Stimulated activated CD8-positive, alpha-beta memory T cell treated with anti-CD3 and anti-CD28 coated beads, Interleukin-4, amount 100 ng/mL, for 48 hours (primary cell): ENCODE measurements at regions not wholly inside any gene's neighbourhood (a gene's known extent, or its start where the extent isn't known, plus 50 kb on each side); places are given as distances from the start of the nearest gene placed in this dataset.

Source experiments
- DNase-seq: peaks from one replicate; pipeline ENCODE4 v3.0.0-alpha.2; 2020

DNA sequence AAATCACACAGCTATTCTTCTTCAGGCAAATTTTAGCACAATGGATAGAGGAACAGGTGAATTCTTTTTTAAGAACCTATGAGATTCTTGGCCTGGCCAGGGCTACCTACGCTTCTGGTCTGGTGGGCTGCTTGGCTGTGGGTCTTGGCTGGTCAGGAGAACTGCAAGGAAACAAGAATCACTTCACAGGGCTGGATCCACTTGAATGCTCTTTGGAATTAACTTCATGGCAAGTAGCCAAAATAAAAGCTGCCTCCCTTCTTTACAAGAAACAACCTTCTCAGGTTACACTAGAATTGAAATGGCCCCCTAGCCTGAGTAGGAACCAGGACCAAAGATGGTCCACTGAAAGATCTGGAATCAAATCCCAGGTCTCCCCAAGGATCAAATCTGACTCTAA lies 519.1 kb downstream of the IQCM start:
- no peak for DNase-seq

DNA sequence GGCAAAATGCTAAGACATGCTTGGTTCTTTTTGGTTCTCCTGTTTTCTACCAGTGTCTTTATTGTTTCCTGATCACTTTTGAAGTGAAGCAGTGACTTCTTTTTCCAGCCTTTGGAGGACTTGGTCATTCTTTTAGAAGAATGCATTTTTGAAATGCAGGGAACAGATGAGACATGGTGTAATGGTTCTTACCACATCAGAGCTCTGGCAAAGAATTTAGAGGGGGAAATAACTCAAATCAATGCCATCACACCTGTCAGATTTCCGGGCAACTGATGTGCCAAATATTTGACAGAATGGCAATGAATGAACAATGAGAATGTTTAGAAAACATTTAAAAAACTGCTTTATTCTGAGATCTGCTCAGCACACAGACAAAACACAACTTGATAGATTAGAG lies 519.6 kb downstream of the IQCM start:
- DNase-seq, result no peak

DNA sequence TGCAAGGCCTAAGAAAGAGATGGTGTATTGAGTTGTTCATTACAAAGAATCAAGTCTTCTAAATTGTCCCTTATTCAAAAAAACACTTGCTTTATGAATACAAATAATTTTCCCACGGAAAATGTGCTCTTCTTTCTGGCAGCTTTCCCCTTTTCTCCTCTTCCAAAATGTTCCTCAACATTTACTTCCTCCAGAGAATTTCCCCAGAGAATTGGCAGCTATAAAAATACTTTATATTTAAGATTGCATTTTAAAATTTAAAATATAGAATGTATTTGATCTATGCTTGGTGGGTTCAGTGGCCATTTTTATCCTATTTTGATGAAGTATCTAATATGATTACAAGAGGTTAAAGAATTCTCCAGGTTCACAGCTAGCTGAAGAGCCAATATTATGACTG lies 521.0 kb downstream of the IQCM start:
- DNase-seq, result no peak

DNA sequence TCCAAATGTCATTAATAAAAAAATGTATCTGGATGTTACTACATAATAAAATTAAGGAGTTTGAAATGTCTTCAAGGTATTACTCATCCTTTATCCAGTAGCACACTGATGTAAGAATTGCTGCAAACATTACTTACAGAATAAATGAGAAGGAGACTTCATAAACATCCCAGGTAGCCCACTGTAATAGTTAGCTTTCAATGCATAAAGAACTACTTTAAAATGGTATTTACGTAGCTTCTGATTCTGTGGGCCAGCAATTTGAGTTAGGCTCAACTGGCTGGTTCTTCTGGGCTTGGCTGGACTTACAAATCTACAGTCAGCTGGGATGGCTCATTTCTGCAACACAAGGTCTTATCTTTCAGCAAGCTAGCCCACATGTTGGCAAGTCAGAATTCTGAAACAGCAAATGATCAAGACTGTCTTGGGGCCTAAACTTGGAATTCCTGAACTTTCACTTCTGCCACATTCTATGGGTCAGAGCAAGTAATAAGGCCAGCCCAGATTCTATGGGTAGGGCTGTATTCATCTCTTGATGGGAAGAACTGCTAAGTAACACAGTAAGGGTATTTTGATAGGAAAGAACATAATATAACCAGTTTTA lies 522.5 kb downstream of the IQCM start:
- no peak for DNase-seq

DNA sequence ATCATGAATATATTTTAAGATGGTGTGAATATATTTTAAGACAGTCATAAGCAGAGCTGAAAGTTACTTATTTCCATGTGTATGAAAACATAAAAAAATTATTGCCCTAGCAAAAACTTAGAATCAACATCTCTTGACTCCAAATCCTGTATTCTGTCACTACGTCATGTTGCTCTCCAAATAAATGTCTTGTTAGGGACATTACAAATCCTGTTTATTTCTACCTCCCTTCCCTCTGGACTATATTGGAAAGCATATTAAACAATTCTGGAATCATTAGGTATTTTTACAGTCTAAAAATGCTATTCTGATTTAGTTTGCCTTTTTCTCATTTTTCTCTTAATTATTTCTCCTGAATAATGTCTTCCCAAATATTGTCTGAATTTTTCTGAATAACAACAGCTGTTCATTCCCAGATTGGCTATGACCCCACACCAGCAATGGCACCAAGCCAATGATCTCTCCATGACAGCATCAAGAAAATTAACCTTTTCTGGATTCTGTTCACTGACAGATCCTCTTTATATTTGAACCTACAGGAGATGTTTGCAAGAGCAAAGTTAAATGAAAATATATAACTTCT lies 523.1 kb downstream of the IQCM start:
- no peak for DNase-seq

DNA sequence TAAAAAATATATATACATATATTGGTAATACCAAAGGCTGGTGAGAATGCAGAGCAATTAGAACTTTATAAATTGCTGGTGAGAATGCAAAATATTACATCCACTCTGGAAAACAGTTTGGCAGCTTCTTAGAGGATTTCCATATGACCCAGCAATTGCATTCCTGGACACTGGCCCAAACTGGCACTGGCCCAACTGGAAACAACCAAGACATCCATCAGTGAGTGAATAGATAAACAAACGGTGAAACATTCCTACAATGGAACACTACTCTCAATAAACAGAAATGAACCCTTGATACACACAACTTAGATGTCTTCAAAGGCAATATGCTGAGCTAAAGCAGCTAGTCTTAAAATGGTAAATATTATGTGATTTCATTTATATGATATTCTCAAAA lies 524.2 kb downstream of the IQCM start:
- DNase-seq, result no peak

DNA sequence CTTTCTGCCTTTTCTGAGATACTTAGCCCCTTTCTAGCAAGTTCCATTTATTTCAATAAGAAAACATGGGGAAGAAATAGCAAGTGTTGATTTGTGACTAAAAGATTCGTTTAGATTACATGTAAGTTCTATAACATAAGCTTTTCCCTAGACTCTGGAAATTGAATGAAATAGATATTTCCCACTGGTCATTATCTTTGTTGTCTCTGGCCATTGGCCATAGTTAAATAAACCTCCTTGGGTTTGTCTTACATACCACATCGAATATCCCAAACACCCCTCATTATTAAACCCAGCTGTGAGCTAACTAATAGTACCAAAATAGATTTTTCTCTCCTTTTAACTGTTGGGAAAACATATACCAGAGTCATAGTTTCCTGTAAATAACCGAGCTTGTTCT lies 534.8 kb downstream of the IQCM start:
- DNase-seq, result no peak

DNA sequence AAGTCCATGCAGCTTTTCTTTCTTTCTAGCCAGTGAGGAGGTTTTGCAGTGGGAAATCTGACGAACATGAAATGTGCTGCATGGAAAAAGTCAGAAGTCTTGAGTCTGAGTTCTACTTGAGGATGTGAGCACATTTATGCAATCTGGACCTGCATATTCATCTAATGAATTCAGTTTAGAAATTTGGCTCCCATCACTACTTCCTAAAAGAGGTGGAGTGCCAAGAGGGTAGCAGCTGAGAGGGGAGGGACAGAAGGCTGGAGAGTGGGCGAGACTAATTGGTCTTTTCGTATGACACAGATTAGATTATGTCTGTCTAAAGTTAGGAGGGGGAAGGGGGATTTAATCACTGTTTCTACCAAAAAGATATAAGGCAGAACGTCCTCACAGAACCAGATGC lies 535.9 kb downstream of the IQCM start:
- no peak for DNase-seq

DNA sequence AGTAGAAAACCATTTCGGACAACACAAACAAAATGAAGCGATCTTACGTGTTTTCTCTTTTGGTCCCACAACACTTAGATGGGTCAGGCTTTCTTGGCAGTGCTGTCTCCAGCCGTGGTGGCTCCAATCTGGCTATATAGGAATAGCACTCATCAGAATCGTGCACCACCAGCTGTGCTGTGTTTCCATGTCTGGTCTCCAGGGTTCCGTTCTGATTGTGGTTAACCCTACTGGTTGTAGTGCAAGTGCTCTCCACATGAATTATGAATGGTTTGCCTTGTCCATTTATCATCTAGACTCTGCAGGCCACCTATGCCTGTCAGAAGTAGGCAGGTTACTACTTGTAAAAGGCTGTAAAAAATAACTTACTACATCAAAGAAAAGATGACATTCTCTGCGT lies 536.3 kb downstream of the IQCM start:
- DNase-seq, result no peak

DNA sequence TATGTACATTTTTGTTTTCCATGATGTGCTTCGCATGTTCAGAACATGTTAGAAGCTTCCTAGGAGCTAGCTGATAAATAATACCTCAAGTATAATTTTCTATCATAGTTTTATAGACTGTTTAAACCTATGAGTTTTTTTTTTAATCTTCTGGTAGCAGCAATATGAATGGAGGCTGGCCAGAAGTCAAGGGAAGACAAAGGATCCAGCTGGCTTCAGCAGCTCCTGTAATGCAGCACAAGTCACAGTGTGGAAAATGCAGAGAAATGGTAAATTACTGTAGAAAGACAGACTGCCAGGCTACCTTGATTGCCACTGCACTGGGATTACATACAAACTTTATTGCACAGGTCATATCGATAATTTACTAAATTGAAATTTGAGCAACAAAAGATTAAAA lies 537.9 kb downstream of the IQCM start:
- no peak for DNase-seq

DNA sequence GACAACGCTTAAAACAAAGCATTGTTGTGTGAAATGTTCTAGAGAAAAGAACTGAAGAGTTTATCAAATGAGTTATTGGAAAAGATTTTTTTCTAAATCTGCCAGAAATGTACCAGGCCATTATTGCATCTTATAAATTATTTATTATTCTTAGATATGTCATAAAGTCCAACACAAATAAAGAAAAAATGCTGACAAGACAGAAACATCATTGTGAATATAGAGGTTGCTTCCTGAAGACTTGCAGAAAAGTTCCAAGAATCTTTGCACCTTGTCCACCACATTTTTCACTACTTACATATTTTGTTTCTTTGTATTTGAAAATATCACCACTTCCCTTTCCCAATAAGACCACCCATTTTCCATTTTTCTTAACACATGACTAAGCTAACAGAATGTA lies 545.8 kb downstream of the IQCM start:
- no peak for DNase-seq

DNA sequence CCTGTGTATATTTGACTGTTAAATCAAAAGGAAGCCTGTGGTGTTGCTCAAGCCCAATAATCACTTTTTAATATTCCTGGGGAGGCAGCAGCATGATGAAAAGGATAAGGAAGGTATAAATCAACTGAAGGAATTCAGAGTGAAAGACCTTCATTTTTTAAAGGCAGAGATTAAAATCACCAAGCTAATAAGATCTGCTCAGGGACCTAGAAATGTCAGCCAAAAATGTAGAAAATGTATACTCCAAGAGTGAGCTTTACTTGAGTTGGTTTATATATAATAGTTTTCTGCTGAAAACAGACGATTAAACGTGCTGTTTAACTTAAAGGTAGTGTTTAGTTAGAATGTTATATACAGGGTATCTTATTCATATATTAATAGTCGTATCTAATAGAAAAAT lies 549.3 kb downstream of the IQCM start:
- DNase-seq, result no peak

DNA sequence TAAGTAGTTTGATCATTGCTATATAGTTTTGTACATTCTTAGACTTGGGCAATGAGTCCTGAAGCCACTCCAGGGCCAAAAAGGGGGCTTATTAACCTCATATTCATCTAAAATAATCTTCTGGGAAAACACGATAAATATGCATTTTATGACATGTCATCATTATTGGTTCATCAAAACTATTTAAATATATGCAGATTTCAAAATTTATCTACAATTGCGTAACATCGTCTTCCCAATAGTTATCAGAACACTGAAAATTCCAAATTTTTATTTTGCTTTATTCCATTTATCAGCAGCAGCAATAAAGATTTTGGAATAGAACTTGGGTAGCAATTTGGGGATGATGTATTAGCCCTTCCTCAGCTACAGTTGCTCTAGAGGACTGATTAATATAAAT lies 550.0 kb downstream of the IQCM start:
- DNase-seq, result no peak

DNA sequence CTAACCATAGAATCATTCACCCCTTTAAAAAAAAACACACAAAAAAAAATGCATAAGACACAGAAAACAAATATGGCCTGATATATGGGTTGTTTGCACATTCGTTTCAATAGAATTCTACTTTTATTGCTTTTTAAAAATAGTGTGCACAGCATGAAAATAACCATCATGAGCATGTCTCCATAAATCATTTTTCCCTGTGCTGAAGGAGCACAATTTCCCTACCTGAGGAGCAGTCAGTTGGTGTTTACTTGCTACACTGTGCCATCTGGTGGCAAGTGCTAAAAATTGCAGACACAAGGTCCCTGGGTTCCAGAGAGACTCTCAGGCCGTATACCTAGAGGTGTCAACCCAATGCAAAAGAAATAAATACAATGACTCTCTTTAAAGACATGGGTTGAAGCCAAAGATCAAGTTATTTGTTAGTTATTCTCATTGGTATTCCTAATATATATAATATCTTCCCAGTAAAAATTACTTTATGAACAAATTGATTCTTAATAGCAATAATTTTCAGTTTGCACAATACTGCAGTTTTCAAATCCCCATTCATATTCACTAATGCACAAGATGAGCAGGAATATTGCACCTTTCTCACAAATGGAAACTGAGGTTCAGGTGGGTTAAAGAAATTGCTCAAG lies 551.4 kb downstream of the IQCM start:
- peak; percentile 23 for DNase-seq

DNA sequence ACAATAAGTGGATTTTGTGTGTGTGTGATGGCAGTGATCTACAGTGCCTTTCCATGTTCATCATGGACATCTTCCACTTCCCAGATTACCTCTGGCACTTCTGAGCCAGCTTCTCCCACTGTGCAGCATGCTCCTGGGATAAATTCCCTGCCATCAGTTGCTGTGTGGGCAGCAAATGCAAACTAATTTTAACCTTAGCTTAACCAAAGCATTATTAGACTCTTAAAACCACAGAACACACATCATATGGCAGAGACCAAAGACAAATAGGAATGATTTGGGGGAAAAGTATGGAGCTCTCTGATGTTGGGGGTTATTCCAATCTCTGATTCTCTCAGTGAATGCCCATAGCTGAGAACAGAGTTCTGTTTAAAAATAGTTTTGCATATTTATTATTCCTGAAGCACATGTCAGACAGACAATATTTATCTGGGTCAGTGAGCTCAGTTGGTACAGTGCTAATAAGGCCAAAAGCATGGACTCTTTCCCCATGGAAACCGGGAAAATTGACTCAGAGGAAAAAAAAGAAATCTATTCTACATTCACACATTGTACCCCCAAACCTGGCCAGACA lies 567.4 kb downstream of the IQCM start:
- DNase-seq, result no peak

DNA sequence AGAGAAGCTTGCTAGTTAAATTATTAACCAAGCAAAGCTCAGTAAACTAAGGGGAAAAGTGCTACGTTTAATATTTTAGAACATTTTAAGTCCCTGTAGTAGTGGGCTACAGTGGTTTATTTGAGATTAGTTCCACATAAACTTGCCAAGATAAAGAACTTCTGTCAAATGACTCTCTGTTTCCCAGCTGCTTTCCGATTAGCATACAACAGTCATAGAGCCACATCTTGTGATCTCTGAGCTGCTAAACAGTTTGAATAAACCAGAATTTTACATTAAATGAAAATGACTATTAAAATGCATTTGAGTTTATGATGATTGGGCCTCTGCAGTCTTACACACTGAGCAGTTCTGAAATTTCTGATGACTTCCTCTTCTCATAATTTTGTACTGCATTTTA lies 568.5 kb downstream of the IQCM start:
- DNase-seq, result no peak

DNA sequence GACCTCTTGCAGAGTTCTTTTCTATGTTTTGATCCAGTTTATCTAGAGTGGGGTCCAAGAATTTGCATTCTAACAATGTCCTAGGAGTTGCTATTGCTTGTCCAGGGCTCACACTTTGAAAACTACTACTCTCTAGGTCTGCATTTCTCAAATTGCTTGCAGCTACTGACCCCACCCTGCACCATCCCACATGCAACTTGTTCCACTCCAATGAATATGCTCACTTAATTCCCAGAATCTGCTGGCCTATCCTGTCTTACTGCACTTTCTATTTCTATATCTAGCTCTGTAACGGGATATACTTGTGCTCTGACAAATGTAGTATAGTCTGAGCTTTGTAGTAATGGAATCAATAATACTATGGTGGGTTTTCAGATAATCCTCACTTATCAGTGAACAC lies 570.3 kb downstream of the IQCM start:
- no peak for DNase-seq

DNA sequence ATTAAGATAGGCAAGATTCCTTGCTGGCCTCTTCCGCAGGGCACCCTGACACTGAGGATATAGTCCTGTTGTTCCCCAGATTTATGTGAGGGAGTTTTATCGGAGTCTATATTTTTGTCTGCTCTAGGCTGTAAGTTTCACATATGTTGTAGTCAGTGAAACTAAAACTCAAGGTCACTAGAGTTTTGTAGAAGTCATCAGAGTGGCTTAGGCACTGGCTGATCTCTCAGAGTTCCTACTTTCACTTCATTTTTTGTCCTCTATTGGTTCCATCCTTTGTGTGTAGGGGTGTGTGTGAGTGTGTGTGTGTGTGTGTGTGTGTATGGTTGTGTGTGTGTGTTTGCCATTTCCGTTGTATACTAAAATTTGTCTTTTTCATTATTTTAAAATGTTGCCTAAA lies 577.5 kb downstream of the IQCM start:
- no peak for DNase-seq

DNA sequence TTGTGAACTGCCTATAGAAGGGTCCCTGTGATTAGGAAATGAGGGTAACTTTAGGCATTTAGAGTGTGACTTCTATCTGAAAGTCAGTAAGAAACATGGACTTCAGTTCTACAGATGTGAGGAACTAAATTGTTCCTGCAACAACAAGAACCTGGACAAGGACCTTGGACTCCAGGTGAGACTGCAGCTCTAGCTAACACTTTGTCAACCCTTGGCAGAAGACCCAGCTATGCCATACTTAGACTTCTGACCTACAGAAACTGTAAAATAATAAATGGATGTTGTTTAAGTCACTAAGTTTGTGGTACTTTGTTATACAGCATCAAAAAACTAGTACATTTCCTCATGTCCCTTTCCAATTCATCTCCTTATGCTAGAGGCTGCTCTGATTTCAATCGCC lies 580.8 kb downstream of the IQCM start:
- DNase-seq, result no peak

DNA sequence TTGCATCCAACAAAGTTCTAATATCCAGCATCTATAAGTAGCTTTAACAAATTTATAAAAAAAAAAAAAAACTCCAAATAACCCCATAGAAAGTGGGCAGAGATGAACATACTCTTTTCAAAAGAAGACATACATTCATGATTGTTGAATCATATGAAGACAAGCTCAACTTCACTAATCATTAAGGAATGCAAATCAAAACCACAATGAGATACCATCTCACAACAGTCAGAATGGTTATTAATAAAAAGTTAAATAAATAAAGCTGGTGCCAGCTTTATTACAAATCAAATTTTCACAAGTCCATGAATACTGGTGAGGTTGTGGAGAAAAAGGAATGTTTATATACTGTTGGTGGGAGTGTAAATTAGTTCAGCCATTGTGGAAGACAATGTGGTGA lies 592.0 kb downstream of the IQCM start:
- no peak for DNase-seq

DNA sequence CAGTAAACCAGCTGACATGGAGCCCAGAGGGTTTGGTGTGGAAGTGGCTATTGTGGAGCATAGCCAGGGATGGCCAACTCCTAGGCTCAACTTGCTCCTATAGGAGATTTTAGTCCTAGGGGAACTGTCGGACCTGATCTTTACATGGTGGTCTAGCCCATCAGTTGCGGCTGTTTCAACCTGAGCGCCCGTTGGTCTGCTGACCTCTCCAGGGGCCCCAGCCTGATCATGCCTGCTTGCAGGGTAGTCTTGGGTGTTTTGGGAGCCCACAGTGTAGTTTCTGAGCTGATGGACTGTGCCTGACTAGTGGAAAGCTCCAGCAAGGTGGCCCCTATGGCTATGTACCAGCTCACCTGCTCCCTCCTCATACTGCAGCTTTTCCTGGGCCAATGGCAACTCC lies 597.0 kb downstream of the IQCM start:
- DNase-seq, result no peak

DNA sequence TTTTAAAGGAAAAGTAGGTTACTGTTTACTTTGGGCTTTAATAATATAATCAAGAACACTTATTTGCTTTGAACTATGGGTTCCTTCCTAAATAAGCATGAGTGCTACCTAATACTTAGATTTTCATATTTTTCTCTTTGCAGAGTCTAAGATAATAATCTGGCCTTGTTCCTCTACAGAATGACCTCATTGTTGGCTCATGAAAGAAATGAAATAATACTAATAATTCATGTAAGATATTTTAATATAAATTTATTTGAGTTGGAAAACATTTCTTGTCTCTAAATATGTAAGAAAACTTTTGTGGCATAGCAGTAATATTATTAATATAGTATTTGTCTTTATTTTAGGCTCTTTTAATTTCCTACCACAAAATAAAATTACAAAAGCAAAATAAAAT lies 601.3 kb downstream of the IQCM start:
- DNase-seq, result no peak

DNA sequence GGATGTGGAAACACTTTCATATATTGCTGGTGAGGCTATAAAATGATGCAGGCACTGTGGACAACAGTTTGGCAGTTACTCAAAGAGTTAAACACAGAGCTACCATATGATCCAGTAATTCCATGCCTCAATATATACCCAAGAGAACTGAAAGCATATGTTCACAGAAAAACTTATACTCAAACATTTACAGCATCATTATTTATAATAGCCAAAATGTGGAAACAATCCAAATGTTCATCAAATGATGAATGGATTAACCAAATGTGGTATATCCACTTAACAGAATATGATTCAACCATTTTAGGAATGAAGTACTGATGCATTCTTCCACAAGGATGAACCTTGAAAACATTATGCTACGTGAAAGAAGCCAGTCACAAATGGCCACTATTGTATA lies 603.8 kb downstream of the IQCM start:
- no peak for DNase-seq

DNA sequence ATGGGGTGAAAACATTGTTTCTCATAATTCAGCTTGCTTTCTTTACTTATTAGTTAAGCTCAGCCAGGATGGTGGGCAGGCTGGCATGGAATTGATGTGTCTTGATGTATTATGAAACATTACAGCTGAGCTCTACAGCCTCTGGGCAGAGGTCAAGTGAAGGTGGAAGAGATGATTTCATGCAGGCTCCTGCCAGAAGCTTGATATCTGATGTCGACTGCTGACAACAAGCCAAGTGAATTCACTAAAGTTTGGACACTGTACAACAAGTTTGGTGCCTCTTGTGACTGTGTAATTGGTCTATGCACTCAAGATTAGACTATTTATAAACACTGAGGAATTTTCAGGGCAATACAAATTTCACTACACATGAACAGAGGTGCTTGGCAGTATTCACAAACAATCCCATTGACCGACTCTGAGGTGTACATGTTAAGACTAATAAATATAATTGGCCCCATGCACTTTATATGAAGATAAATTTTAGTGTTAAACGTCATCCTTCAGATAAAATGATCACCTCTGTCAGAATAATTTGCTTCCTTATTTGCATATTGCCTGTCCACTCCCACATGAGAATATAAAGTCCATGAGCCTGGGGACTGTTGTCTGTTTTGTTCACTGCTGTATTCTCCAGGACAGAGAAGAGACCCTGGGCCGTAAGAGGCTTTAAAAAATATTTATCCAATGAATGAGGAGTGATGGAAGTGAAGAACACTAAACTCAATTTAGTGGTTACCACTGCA lies 612.2 kb downstream of the IQCM start:
- DNase-seq, result no peak
